ENCODE measurements at regions not wholly inside any gene's neighbourhood (a gene's known extent, or its start where the extent isn't known, plus 50 kb on each side); places are given as distances from the start of the nearest gene placed in this dataset.
"Not testable (repeated sequence)": the region's sequence is repeated elsewhere in the genome, so short reads cannot be mapped to it uniquely, and the experiment has no call there.

DNA sequence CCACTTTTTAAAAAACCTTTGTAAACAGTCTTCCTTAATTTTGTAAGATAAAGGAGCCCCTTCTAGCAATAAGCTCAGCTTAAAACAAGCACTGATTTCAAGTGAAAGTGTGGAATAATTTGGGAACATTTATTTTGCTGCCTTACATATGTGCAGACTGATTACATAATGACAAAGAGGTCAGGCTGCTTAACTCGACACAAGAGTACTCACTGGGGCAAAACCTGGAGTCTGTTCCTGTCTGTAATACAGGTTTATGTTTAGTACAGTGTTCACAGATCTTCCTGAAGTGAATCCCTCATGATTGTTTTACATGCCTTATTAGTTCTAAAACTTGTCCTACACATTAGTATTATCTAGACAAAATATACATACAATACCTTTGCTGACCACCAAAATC lies 609.8 kb downstream of the LMO7 start:
- TF ChIP-seq, protein P1, sequence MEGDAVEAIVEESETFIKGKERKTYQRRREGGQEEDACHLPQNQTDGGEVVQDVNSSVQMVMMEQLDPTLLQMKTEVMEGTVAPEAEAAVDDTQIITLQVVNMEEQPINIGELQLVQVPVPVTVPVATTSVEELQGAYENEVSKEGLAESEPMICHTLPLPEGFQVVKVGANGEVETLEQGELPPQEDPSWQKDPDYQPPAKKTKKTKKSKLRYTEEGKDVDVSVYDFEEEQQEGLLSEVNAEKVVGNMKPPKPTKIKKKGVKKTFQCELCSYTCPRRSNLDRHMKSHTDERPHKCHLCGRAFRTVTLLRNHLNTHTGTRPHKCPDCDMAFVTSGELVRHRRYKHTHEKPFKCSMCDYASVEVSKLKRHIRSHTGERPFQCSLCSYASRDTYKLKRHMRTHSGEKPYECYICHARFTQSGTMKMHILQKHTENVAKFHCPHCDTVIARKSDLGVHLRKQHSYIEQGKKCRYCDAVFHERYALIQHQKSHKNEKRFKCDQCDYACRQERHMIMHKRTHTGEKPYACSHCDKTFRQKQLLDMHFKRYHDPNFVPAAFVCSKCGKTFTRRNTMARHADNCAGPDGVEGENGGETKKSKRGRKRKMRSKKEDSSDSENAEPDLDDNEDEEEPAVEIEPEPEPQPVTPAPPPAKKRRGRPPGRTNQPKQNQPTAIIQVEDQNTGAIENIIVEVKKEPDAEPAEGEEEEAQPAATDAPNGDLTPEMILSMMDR (IDR thresholded peaks at IDR 0.05): no peak
- TF ChIP-seq POLR2A (IDR thresholded peaks at IDR 0.05): no peak
- intact Hi-C loops (cut with DNase I; ENCODE audit: low total_unique reads): no loop called here
- no peak for DNase-seq (ENCODE audit: low spot score in 2 of 2)
- 26 to 38% methylated on average over 1 of the region's 1 CpG for WGBS, 2 donors
- no peak overlapping the region for H3K4me3 ChIP-seq (ENCODE audit: low read depth, poor library complexity, severe bottlenecking)

DNA sequence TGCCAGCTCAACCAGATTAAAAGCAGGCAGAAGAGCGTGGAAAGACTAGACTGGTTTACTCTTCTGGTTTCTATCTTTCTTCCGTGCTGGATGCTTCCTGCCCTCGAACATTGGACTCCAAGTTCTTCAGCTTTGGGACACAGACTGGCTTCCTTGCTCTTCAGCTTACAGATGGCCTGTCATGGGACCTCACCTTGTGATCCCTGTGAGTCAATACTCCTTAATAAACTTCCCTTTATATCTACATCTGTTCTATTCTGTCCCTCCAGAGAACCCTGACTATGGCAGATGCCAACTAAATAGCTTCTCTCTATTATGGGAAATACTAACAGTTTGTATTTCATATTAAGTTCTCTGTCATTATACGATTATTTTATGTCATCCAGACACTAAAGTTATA lies 609.1 kb downstream of the LMO7 start:
- H3K4me3 ChIP-seq (ENCODE audit: low read depth, poor library complexity, severe bottlenecking): no peak overlapping the region
- 56 to 62% methylated on average over 4 of the region's 4 CpGs for WGBS, 2 donors
- no peak for DNase-seq (ENCODE audit: low spot score in 2 of 2)
- no peak for TF ChIP-seq POLR2A (IDR thresholded peaks at IDR 0.05)
- TF ChIP-seq, protein P1 (IDR thresholded peaks at IDR 0.05): no peak
- intact Hi-C loops (cut with DNase I; ENCODE audit: low total_unique reads): no loop called here

DNA sequence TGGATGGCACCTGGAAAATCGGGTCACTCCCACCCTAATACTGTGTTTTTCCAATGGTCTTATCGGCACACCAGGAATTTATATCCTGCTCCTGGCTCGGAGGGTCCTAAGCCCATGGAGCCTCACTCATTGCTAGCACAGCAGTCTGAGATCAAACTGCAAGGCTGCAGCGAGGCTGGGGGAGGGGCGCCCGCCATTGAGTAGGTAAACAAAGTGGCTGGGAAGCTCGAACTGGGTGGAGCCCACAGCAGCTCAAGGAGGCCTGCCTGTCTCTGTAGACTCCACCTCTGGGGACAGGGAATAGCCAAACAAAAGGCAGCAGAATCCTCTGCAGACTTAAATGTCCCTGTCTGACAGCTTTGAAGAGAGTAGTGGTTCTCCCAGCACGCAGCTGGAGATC lies 607.0 kb downstream of the LMO7 start:
- H3K4me3 ChIP-seq (ENCODE audit: low read depth, poor library complexity, severe bottlenecking); DNase-seq (ENCODE audit: low spot score in 2 of 2); intact Hi-C loops (cut with DNase I; ENCODE audit: low total_unique reads): not testable (repeated sequence)
- WGBS, 2 donors: 73 to 90% methylated on average over 7 to 8 of the region's 8 CpGs

DNA sequence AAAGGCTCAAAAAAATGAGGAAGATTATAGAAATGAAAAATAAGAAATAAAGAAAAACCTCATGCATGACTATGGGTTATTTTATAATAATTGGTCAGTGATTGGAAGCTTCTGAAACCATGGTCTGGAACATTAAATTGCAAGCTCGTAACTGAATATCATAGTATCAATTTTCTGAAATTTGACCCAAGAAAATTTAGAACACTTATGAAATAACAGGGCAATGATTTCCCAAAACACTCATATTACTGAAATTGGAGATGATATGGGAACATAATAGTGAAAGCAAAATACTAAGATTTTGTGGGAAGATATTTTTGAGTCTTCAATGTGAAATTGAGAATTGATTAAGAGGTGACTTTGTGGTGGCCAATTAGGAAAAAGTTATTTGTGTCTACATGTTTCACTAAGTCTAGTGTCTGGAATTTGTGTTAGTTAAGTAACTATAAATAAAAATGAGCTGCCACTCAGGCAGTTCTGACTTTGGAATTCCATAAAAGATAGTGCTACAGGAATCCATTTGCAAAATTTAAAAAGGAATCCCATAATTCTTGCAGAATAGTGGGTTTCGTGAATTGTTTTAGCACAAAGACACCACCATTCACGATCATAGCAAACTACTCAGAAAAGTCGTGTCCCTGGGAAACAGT lies 603.0 kb downstream of the LMO7 start:
- intact Hi-C loops (cut with DNase I; ENCODE audit: low total_unique reads): no loop called here

DNA sequence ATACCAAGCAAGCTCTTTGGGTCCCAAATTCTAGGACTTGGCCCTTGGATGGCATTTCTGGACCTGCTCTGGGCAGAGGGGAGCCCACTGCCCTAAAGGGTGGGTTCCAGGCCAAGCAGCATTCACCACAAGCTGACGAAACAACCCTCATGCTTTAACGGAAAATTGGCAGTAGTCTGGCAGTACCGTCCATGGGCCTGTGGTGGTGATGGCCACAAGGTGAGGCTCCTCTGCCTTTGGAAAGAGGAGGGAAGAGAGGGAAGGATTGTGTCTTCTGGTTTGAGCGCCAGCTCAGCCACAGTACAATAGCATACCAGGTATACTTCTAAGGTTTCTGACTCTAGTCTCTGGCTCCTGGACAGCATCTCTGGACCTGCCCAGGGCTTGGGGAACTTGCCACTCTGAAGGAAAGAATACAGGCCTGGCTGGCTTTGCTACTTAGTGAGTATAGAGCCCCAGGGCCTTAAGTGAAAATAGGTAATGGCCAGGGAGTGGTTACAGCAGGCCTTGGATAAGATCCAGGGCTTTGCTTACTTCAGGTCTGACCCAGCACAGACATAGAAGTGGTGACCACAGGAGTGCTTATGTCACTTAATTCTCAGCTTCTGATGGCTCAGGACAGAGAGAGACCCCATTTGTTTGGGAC lies 595.5 kb downstream of the LMO7 start:
- H3K4me3 ChIP-seq (ENCODE audit: low read depth, poor library complexity, severe bottlenecking): no peak overlapping the region
- TF ChIP-seq, protein P1 (IDR thresholded peaks at IDR 0.05): no peak
- TF ChIP-seq POLR2A (IDR thresholded peaks at IDR 0.05): no peak
- intact Hi-C loops (cut with DNase I; ENCODE audit: low total_unique reads): no loop called here
- DNase-seq (ENCODE audit: low spot score in 2 of 2): no peak
- WGBS, 2 donors: 86 to 91% methylated on average over 4 of the region's 4 CpGs

More for the DNA sequence above, 603.0 kb downstream of the LMO7 start:
- TF ChIP-seq, protein P1 (IDR thresholded peaks at IDR 0.05): no peak
- no peak for TF ChIP-seq POLR2A (IDR thresholded peaks at IDR 0.05)
- H3K4me3 ChIP-seq (ENCODE audit: low read depth, poor library complexity, severe bottlenecking): no peak overlapping the region
- 79 to 82% methylated on average over 4 of the region's 4 CpGs for WGBS, 2 donors
- no peak for DNase-seq (ENCODE audit: low spot score in 2 of 2)

DNA sequence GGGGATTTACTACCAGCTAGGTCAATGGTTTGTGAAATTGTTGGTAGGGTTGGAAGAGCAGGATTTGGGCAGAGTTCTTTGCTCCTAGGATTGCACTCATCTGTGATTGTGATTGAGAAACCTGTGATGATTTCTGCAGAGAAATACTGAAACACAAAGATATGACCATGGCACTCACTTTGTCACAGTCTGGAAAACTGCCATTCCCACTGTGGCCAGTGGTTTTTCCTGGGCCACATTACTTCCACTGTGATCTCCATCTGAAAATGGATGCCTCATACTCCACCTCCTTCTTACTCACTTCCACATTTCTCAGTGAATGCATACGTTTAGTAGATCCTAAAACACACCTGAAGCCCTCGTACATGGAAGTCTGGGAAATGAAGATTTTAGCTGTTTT lies 593.2 kb downstream of the LMO7 start:
- intact Hi-C loops (cut with DNase I; ENCODE audit: low total_unique reads): no loop called here
- H3K4me3 ChIP-seq (ENCODE audit: low read depth, poor library complexity, severe bottlenecking): no peak overlapping the region
- DNase-seq (ENCODE audit: low spot score in 2 of 2): no peak
- 80 to 82% methylated on average over 2 of the region's 2 CpGs for WGBS, 2 donors
- TF ChIP-seq, protein P1 (IDR thresholded peaks at IDR 0.05): no peak
- no peak for TF ChIP-seq POLR2A (IDR thresholded peaks at IDR 0.05)
